ENCODE measurements at regions not wholly inside any gene's neighbourhood (a gene's known extent, or its start where the extent isn't known, plus 50 kb on each side); places are given as distances from the start of the nearest gene placed in this dataset.

- DNase-seq: no peak
- Histone ChIP-seq H3K4me1 (no peaks in the 10 kb centered on the region), H3K27me3 (no peaks in the 10 kb centered on the region), H3K36me3 (no peaks in the 10 kb centered on the region), H3K4me3 (replicated peaks in 1 of 3) (no peak overlapping the region), H3K9me3 (no peaks in the 10 kb centered on the region), H3K27ac (no peak overlapping the region)
- intact Hi-C loops (cut with DNase I): no loop called here
- TF ChIP-seq CTCF (IDR thresholded peaks at IDR 0.05): no peak
- TF ChIP-seq POLR2A (IDR thresholded peaks at IDR 0.05): no peak
Measured at GRCh38 chr14:66043921-66044320, 442.2 kb upstream of the CCDC196 start.

GRCh38 chr14:66045572-66046021 is 440.6 kb upstream of the CCDC196 start:
- WGBS, 2 donors: 58 to 61% methylated on average over 5 to 7 of the region's 7 CpGs
- no peak for DNase-seq
- no peaks in the 10 kb centered on the region for H3K36me3 ChIP-seq
- no peak overlapping the region for H3K27ac ChIP-seq
- no peak overlapping the region for H3K4me3 ChIP-seq (replicated peaks in 1 of 3)
- no peaks in the 10 kb centered on the region for H3K4me1 ChIP-seq
- no peak for TF ChIP-seq POLR2A (IDR thresholded peaks at IDR 0.05)
- TF ChIP-seq CTCF (IDR thresholded peaks at IDR 0.05): no peak
- intact Hi-C loops (cut with DNase I): no loop called here
- no peaks in the 10 kb centered on the region for H3K9me3 ChIP-seq
- no peaks in the 10 kb centered on the region for H3K27me3 ChIP-seq

GRCh38 chr14:66046035-66046434 is 440.1 kb upstream of the CCDC196 start:
- no peak overlapping the region for H3K4me3 ChIP-seq (replicated peaks in 1 of 3)
- intact Hi-C loops (cut with DNase I): no loop called here
- H3K27ac ChIP-seq: no peak overlapping the region
- TF ChIP-seq POLR2A (IDR thresholded peaks at IDR 0.05): no peak
- TF ChIP-seq CTCF (IDR thresholded peaks at IDR 0.05): no peak
- no peaks in the 10 kb centered on the region for H3K36me3 ChIP-seq
- no peaks in the 10 kb centered on the region for H3K27me3 ChIP-seq
- no peaks in the 10 kb centered on the region for H3K4me1 ChIP-seq
- no peaks in the 10 kb centered on the region for H3K9me3 ChIP-seq
- no peak for DNase-seq
- 44 to 79% methylated on average over 1 of the region's 1 CpG for WGBS, 2 donors

GRCh38 chr14:66046591-66046990 is 439.6 kb upstream of the CCDC196 start:
- intact Hi-C loops (cut with DNase I): no loop called here
- Histone ChIP-seq H3K4me1 (no peaks in the 10 kb centered on the region), H3K36me3 (no peaks in the 10 kb centered on the region), H3K4me3 (replicated peaks in 1 of 3) (no peak overlapping the region), H3K27me3 (no peaks in the 10 kb centered on the region), H3K9me3 (no peaks in the 10 kb centered on the region), H3K27ac (no peak overlapping the region)
- no peak for TF ChIP-seq CTCF (IDR thresholded peaks at IDR 0.05)
- TF ChIP-seq POLR2A (IDR thresholded peaks at IDR 0.05): no peak
- WGBS, 2 donors: 84 to 86% methylated on average over 1 of the region's 1 CpG
- DNase-seq: no peak

- no peaks in the 10 kb centered on the region for H3K36me3 ChIP-seq
- no peaks in the 10 kb centered on the region for H3K27me3 ChIP-seq
- WGBS, 2 donors: 57 to 60% methylated on average over 5 of the region's 5 CpGs
- no peak overlapping the region for H3K27ac ChIP-seq
- TF ChIP-seq CTCF (IDR thresholded peaks at IDR 0.05) (no peak), POLR2A (IDR thresholded peaks at IDR 0.05) (no peak)
- no peaks in the 10 kb centered on the region for H3K4me1 ChIP-seq
- no peaks in the 10 kb centered on the region for H3K9me3 ChIP-seq
- intact Hi-C loops (cut with DNase I): no loop called here
- no peak overlapping the region for H3K4me3 ChIP-seq (replicated peaks in 1 of 3)
- DNase-seq: no peak
Measured at GRCh38 chr14:66056268-66056907, 429.8 kb upstream of the CCDC196 start.

Data from thyroid gland (tissue), 4 donors.